Colonic mucosa (tissue), 4 donors: ENCODE measurements at regions not wholly inside any gene's neighbourhood (a gene's known extent, or its start where the extent isn't known, plus 50 kb on each side); places are given as distances from the start of the nearest gene placed in this dataset.

Experiments
- DNase-seq: peaks from one replicate; pipeline ENCODE4 v3.0.0-alpha.2; 2020
- H3K27ac ChIP-seq: fragments of 200-600 bp; one replicate; pipeline ENCODE4 v1.8.0; 2021
- H3K27me3 ChIP-seq: fragments of 200-600 bp; one replicate; pipeline ENCODE4 v1.8.0; 2021
- H3K36me3 ChIP-seq: fragments of 200-600 bp; one replicate; pipeline ENCODE4 v1.8.0; 2021
- H3K4me1 ChIP-seq: fragments of 200-600 bp; one replicate; pipeline ENCODE4 v1.8.0; 2021; ENCODE audit warnings: mild to moderate bottlenecking
- H3K4me3 ChIP-seq: fragments of 200-600 bp; one replicate; pipeline ENCODE4 v1.8.0; 2021
- H3K9ac ChIP-seq, 2 donors: one replicate each; pipeline ENCODE4 v1.7.0; 2013; ENCODE audit warnings: control low read depth in 2 of 2, low read depth in 2 of 2, low read length in 2 of 2
- H3K9me3 ChIP-seq: fragments of 200-600 bp; one replicate; pipeline ENCODE4 v1.8.0; 2021
- intact Hi-C: fragments of 100-400 bp; cut with DNase I; formaldehyde crosslinking; loops from one replicate; pipeline ENCODE4 v1.14.1; 2022
- TF ChIP-seq, protein P1 (sequence below): fragments of 200-600 bp; IDR thresholded peaks from one replicate; pipeline ENCODE4 v1.8.0; 2022; ENCODE audit warnings: antibody characterized with exemption, mild to moderate bottlenecking
- donor health status: healthy.
- donor health status: DM: no; HTN: no; CAD: no.
- donor health status: DM: no; HTN: no; CAD: no.

DNA sequence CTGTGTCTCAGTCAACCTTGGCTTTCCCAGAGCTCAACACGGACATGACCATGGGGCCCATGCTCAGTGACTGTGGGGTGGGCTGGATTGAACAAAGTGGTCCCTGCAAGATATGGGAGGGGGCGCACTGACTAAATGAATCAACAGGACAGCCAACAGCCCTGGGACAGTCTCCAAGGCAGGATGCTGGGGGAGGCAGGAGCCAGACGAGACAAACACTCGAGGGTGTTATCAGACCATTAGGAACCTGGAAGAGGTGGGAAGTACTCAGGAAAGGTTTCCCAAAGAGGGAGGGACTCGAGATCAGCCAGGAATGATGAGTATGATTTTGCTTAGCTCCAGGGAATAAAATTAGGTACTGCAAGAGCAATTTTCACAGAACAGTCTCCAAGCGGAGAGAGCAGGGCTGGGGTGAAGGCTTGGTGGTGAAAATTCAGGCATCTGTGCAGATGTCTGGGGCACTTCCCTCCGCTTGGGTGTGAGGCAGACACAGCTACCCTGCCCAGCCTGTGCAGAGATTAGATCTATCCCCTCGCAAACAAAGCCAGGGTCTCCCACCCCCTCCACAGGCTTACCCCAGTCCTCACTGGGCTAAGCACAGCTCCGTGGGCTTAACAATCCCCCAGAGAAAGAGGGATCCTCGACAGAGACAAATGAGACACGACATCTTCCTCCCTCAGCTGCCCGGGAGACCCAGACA, 261.1 kb upstream of the ZMIZ1 start:
- H3K9ac ChIP-seq = no peak overlapping the region
- no peak for DNase-seq
- no peaks in the 10 kb centered on the region for H3K36me3 ChIP-seq
- H3K4me1 ChIP-seq = peaks cover 5% of the 10 kb centered on the region
- no peak overlapping the region for H3K27ac ChIP-seq
- no peak overlapping the region for H3K4me3 ChIP-seq
- intact Hi-C loops = no loop called here
- H3K9me3 ChIP-seq = no peaks in the 10 kb centered on the region
- no peaks in the 10 kb centered on the region for H3K27me3 ChIP-seq
- TF ChIP-seq, protein P1, sequence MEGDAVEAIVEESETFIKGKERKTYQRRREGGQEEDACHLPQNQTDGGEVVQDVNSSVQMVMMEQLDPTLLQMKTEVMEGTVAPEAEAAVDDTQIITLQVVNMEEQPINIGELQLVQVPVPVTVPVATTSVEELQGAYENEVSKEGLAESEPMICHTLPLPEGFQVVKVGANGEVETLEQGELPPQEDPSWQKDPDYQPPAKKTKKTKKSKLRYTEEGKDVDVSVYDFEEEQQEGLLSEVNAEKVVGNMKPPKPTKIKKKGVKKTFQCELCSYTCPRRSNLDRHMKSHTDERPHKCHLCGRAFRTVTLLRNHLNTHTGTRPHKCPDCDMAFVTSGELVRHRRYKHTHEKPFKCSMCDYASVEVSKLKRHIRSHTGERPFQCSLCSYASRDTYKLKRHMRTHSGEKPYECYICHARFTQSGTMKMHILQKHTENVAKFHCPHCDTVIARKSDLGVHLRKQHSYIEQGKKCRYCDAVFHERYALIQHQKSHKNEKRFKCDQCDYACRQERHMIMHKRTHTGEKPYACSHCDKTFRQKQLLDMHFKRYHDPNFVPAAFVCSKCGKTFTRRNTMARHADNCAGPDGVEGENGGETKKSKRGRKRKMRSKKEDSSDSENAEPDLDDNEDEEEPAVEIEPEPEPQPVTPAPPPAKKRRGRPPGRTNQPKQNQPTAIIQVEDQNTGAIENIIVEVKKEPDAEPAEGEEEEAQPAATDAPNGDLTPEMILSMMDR = no peak

DNA sequence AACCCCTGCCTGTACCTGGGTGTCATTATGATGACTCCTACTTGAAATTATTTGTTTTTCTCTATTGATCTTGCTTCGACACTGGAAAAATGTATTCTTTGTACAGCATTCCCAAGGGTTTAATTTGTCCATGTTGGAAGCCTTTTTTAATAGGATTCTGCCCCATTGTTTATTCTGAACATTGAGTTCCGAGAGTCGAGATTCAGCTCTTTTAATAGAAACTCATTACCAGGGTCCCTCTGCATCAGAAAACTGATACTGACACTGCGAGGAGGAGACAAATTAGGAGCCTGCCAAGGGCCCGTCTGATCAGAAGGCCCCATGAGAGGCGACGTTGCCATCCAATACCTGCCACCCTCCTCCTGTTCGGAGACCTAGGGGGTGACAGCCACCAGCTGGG, 260.5 kb upstream of the ZMIZ1 start:
- Histone ChIP-seq H3K4me1 (peaks cover 5% of the 10 kb centered on the region), H3K4me3 (no peak overlapping the region), H3K9ac (no peak overlapping the region), H3K9me3 (no peaks in the 10 kb centered on the region), H3K27ac (no peak overlapping the region), H3K36me3 (no peaks in the 10 kb centered on the region), H3K27me3 (no peaks in the 10 kb centered on the region)
- no peak for DNase-seq
- TF ChIP-seq, protein P1 = no peak
- intact Hi-C loops = no loop called here

DNA sequence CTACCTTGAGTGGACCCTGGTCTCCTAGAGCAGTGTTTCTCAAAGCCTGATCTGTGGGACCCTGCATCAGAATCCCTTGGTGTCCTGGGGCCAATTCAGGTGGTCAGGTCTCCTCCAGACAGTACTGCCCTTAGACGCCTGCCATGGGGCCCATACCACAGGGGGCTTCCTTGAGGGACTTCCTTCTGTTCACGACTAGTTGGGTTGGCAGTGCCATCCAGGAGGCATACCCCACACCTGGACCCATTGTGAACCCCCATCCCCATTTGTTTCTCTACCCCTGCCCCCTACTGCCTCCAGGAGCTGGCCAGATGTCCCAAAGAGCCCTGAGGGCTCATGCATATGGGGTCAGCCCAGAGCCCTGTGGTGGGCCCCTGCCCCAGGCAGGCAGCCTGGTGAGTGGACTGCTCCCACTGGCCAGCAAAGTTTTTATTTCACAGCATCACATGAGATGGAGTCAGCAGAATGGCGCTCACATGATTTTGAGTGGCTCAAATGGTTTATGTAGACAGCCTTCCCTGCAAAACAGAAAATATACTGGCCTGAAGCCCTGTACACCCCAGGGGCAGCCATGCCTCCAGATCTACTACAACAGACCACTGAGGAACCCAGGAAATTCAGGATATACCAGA, 259.9 kb upstream of the ZMIZ1 start:
- TF ChIP-seq, protein P1 = no peak
- Histone ChIP-seq H3K27ac (no peak overlapping the region), H3K4me1 (peaks cover 5% of the 10 kb centered on the region), H3K4me3 (no peak overlapping the region), H3K36me3 (no peaks in the 10 kb centered on the region), H3K9me3 (no peaks in the 10 kb centered on the region), H3K9ac (no peak overlapping the region), H3K27me3 (no peaks in the 10 kb centered on the region)
- intact Hi-C loops = no loop called here
- DNase-seq = no peak

DNA sequence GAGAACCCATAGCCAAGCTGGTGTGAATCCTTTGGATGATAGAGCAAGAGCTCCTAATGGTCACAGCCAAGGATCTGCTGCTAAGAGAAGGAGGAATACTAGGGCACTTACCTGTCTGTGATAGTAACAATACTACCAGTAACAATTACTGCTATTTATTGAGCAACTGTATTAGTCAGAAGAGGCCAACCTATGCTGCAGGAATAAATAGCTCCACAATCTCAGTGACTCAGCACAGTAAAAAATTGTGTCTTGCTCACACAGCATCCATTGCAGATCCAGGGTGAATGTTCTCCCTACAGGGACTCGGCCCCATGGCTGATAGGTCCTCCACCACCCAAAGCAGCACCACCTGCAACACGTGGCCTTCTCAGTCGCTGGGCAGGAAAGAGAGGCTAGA, 257.6 kb upstream of the ZMIZ1 start:
- no peak for DNase-seq
- H3K9me3 ChIP-seq = no peaks in the 10 kb centered on the region
- intact Hi-C loops = no loop called here
- TF ChIP-seq, protein P1 = no peak
- no peaks in the 10 kb centered on the region for H3K36me3 ChIP-seq
- H3K9ac ChIP-seq = no peak overlapping the region
- no peaks in the 10 kb centered on the region for H3K27me3 ChIP-seq
- no peaks in the 10 kb centered on the region for H3K4me1 ChIP-seq
- H3K27ac ChIP-seq = no peak overlapping the region
- no peak overlapping the region for H3K4me3 ChIP-seq

DNA sequence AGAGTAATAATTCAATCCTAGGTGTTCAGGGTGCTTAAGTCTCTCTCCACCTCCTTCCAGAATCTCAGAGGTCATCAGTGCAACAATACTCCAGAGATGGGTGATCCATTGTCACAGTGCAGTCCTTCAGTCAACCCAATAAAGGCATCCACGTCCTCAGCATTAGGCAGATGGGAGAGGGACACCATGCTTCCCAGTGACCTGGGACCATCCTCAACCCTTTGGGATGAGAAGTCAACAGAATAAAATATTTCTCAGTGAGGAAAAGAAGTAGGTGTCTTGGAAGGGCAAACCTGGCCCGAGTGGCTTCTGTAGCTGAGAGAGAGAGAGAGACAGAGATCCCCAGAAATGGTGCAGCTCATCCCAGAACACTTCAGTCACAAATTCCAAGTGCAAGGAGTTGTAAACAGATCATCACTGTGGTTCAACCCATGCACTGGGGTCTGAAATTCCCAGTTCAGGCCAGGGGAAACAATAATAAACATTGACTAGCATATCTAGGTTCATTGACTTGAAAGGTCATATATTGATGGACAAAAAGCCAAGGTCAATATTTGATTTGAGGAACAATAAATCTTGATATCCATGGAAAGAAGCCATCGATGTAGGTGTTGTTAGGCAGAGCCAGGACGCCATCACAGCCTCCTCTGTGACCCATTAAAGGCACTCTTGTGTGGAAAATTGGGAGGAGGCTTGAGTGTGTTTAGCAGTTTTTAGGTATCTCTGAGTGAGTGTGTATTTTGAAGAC, 256.0 kb upstream of the ZMIZ1 start:
- intact Hi-C loops = no loop called here
- Histone ChIP-seq H3K36me3 (no peaks in the 10 kb centered on the region), H3K4me1 (no peaks in the 10 kb centered on the region), H3K9me3 (no peaks in the 10 kb centered on the region), H3K9ac (no peak overlapping the region), H3K27ac (no peak overlapping the region), H3K4me3 (no peak overlapping the region), H3K27me3 (no peaks in the 10 kb centered on the region)
- no peak for DNase-seq
- TF ChIP-seq, protein P1 = no peak
